ENCODE measurements at regions not wholly inside any gene's neighbourhood (a gene's known extent, or its start where the extent isn't known, plus 50 kb on each side); places are given as distances from the start of the nearest gene placed in this dataset.

DNA sequence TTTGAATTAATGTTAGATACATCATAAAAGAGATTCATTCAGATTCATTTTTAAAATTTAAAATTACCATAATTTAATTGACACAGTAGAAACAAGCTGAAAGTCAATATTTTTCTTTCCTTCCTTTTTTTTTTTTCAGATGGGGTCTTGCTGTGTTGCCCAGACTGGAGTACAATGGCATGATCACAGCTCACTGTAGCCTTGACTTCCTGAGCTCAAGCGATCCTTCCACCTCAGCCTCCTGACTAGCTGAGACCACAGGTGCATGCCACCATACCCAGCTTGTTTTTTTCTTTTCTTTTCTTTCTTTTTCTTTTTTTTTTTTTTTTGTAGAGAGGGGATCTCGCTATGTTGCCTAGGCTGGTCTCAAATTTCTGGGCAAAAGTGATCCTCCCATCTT is 131.6 kb upstream of the TBCA start:
- TF ChIP-seq, protein P1, sequence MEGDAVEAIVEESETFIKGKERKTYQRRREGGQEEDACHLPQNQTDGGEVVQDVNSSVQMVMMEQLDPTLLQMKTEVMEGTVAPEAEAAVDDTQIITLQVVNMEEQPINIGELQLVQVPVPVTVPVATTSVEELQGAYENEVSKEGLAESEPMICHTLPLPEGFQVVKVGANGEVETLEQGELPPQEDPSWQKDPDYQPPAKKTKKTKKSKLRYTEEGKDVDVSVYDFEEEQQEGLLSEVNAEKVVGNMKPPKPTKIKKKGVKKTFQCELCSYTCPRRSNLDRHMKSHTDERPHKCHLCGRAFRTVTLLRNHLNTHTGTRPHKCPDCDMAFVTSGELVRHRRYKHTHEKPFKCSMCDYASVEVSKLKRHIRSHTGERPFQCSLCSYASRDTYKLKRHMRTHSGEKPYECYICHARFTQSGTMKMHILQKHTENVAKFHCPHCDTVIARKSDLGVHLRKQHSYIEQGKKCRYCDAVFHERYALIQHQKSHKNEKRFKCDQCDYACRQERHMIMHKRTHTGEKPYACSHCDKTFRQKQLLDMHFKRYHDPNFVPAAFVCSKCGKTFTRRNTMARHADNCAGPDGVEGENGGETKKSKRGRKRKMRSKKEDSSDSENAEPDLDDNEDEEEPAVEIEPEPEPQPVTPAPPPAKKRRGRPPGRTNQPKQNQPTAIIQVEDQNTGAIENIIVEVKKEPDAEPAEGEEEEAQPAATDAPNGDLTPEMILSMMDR (IDR thresholded peaks at IDR 0.05 in 4 of 5, conservative IDR thresholded peaks at IDR 0.05 in 1 of 5): no peak
- no peak for TF ChIP-seq POLR2A (IDR thresholded peaks at IDR 0.05)
- Histone ChIP-seq H3K27me3 (peaks cover 3 to 8% (median 5%) of the 10 kb centered on the region in 3 donors), H3K4me3 (no peak overlapping the region), H3K9me3 (no peaks in the 10 kb centered on the region), H3K36me3 (no peaks in the 10 kb centered on the region), H3K4me1 (no peaks in the 10 kb centered on the region), H3K27ac (no peak overlapping the region)
- intact Hi-C loops (cut with DNase I; ENCODE audit: low total_unique reads): no loop called here
- in situ Hi-C loops (cut with MboI; ENCODE audit: low sequenced_read_pairs in 4 of 4): no loop called here
- ATAC-seq (no peak), DNase-seq (no peak)

DNA sequence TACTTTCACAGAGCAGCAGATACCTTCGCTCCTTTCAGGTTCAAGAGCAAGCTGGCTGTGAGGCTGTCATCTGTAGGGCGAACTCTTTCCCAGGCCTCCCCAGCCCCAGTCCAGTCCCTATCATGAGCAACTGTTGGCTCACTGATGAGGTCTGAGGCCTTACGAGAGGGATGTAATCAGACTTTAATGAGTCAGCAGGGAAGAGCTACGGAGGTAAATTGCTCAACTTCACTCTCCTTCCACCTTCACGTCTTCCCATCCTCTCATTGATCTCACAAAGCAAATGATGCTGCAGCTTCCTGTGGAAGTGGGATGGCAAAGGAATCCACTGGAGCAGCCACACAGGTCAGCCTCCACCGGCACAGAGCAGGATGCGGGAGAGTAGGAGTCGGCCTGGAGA is 130.7 kb upstream of the TBCA start:
- Histone ChIP-seq H3K27ac (no peak overlapping the region), H3K27me3 (peaks cover 0 to under 1% (median 0%) of the 10 kb centered on the region in 3 donors), H3K36me3 (no peaks in the 10 kb centered on the region), H3K9me3 (no peaks in the 10 kb centered on the region), H3K4me1 (no peaks in the 10 kb centered on the region), H3K4me3 (no peak overlapping the region)
- TF ChIP-seq, protein P1 (IDR thresholded peaks at IDR 0.05 in 4 of 5, conservative IDR thresholded peaks at IDR 0.05 in 1 of 5): no peak
- no peak for TF ChIP-seq POLR2A (IDR thresholded peaks at IDR 0.05)
- DNase-seq (no peak), ATAC-seq (no peak)
- intact Hi-C loops (cut with DNase I; ENCODE audit: low total_unique reads): no loop called here
- in situ Hi-C loops (cut with MboI; ENCODE audit: low sequenced_read_pairs in 4 of 4): no loop called here

DNA sequence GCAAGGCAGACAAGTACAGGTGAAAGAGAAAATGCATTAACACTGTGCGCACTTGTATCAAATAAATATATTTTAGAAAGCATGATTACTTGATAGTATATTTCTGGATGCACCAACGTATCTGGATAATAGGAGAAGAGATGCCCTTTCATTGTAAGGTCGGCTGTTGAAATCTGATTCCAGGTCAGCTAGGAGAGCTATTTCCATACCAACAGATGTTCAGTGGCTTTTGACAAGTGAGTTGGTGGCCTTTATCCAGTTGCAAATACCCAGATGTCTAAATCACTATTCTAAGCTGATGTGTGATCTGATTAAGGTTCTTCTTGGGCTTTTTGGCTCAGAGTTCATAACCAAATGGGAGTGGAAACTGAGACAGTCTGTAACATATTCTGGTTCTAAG is 128.2 kb upstream of the TBCA start:
- DNase-seq (no peak), ATAC-seq (no peak)
- intact Hi-C loops (cut with DNase I; ENCODE audit: low total_unique reads) (no loop called here), in situ Hi-C loops (cut with MboI; ENCODE audit: low sequenced_read_pairs in 4 of 4) (no loop called here)
- H3K4me3 ChIP-seq: no peak overlapping the region
- no peaks in the 10 kb centered on the region for H3K9me3 ChIP-seq
- H3K36me3 ChIP-seq: no peaks in the 10 kb centered on the region
- H3K27me3 ChIP-seq: no peaks in the 10 kb centered on the region
- no peak for TF ChIP-seq POLR2A (IDR thresholded peaks at IDR 0.05)
- TF ChIP-seq, protein P1 (IDR thresholded peaks at IDR 0.05 in 4 of 5, conservative IDR thresholded peaks at IDR 0.05 in 1 of 5): no peak
- no peaks in the 10 kb centered on the region for H3K4me1 ChIP-seq
- H3K27ac ChIP-seq: no peak overlapping the region

DNA sequence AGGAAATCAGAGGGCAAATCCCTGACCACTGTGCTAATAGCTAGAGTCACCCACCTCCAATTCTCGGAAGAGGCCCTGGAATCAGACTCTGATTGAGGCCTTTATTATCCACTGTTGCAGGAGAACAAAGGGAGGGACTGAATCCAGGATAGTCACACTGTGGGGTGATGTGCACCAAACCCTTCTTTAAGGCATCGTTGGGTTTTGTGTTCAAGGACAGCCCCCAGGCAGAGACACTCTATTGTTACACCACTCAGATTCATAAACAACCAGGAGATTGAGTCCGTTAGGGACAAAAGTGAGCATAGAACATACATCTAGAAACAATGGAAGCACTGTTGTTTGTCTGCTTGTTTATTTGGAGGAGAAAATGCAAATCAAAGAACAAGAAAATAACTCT is 124.6 kb upstream of the TBCA start:
- H3K27ac ChIP-seq: no peak overlapping the region
- H3K27me3 ChIP-seq: no peaks in the 10 kb centered on the region
- H3K4me3 ChIP-seq: no peak overlapping the region
- in situ Hi-C loops (cut with MboI; ENCODE audit: low sequenced_read_pairs in 4 of 4) (no loop called here), intact Hi-C loops (cut with DNase I; ENCODE audit: low total_unique reads) (no loop called here)
- no peaks in the 10 kb centered on the region for H3K4me1 ChIP-seq
- H3K36me3 ChIP-seq: no peaks in the 10 kb centered on the region
- DNase-seq: no peak
- no peak for TF ChIP-seq POLR2A (IDR thresholded peaks at IDR 0.05)
- TF ChIP-seq, protein P1 (IDR thresholded peaks at IDR 0.05 in 4 of 5, conservative IDR thresholded peaks at IDR 0.05 in 1 of 5): no peak
- ATAC-seq: no peak
- H3K9me3 ChIP-seq: no peaks in the 10 kb centered on the region

DNA sequence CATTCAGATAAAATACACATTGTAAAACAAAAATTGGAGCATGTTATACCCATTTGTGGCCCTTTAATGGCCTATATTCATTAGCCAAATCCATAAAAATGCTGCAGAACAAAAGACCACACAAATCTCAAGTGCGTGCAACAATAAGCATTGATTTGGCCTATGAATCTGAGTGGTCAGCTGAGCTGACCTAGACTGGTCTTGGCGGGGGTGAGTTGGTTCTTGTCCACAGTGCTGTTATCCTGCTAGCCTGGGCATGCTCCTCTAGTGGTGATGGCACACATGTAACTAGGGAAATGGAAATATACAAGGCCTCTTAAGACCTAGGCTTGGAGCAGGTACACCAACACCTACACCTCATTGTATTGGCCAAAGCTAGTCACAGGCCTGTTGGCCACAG is 122.2 kb upstream of the TBCA start:
- in situ Hi-C loops (cut with MboI; ENCODE audit: low sequenced_read_pairs in 4 of 4): no loop called here
- DNase-seq (no peak), ATAC-seq (no peak)
- no peaks in the 10 kb centered on the region for H3K9me3 ChIP-seq
- no peak overlapping the region for H3K4me3 ChIP-seq
- intact Hi-C loops (cut with DNase I; ENCODE audit: low total_unique reads): no loop called here
- no peak for TF ChIP-seq POLR2A (IDR thresholded peaks at IDR 0.05)
- TF ChIP-seq, protein P1 (IDR thresholded peaks at IDR 0.05 in 4 of 5, conservative IDR thresholded peaks at IDR 0.05 in 1 of 5): no peak
- no peak overlapping the region for H3K27ac ChIP-seq
- H3K36me3 ChIP-seq: no peaks in the 10 kb centered on the region
- H3K4me1 ChIP-seq: no peaks in the 10 kb centered on the region
- H3K27me3 ChIP-seq: no peaks in the 10 kb centered on the region
